ENCODE measurements at regions not wholly inside any gene's neighbourhood (a gene's known extent, or its start where the extent isn't known, plus 50 kb on each side); places are given as distances from the start of the nearest gene placed in this dataset.

GRCh38 chr3:28664123-28664522 is 315.5 kb upstream of the AZI2 start:
- H3K36me3 ChIP-seq (ENCODE audit: insufficient read depth, low read length) = no peaks in the 10 kb centered on the region
- H3K4me3 ChIP-seq (ENCODE audit: low read length) = no peak overlapping the region
- no peak overlapping the region for H2AFZ ChIP-seq (ENCODE audit: low read length)
- no peaks in the 10 kb centered on the region for H3K27me3 ChIP-seq (ENCODE audit: low read length)
- H3K9me3 ChIP-seq (ENCODE audit: low read length) = no peaks in the 10 kb centered on the region
- no peaks in the 10 kb centered on the region for H3K4me1 ChIP-seq (ENCODE audit: low read length)
- no peak overlapping the region for H3K27ac ChIP-seq (ENCODE audit: low read length)
- no peaks in the 10 kb centered on the region for H3K79me2 ChIP-seq (ENCODE audit: low read length)
- no peak overlapping the region for H3K4me2 ChIP-seq (ENCODE audit: low read depth, low read length, poor library complexity, severe bottlenecking)
- H3K9ac ChIP-seq (ENCODE audit: low read length) = no peak overlapping the region
- no peaks in the 10 kb centered on the region for H3K9me2 ChIP-seq (replicated peaks; ENCODE audit: insufficient read depth, low read length)
- H4K20me1 ChIP-seq (ENCODE audit: insufficient read depth, low read depth, low read length) = no peaks in the 10 kb centered on the region
- DNase-seq = no peak

- Histone ChIP-seq H3K4me1 (ENCODE audit: low read length) (no peaks in the 10 kb centered on the region), H3K9me2 (replicated peaks; ENCODE audit: insufficient read depth, low read length) (no peaks in the 10 kb centered on the region), H4K20me1 (ENCODE audit: insufficient read depth, low read depth, low read length) (no peaks in the 10 kb centered on the region), H3K4me2 (ENCODE audit: low read depth, low read length, poor library complexity, severe bottlenecking) (no peak overlapping the region), H3K9me3 (ENCODE audit: low read length) (no peaks in the 10 kb centered on the region), H3K79me2 (ENCODE audit: low read length) (no peaks in the 10 kb centered on the region), H2AFZ (ENCODE audit: low read length) (no peak overlapping the region), H3K27me3 (ENCODE audit: low read length) (no peaks in the 10 kb centered on the region), H3K27ac (ENCODE audit: low read length) (no peak overlapping the region), H3K9ac (ENCODE audit: low read length) (no peak overlapping the region), H3K36me3 (ENCODE audit: insufficient read depth, low read length) (no peaks in the 10 kb centered on the region), H3K4me3 (ENCODE audit: low read length) (no peak overlapping the region)
- peak; percentile 84 for DNase-seq
These were observed 319.3 kb upstream of the AZI2 start for GRCh38 chr3:28667646-28668621.

GRCh38 chr3:28669870-28670269 is 321.2 kb upstream of the AZI2 start:
- Histone ChIP-seq H3K27ac (ENCODE audit: low read length) (no peak overlapping the region), H3K27me3 (ENCODE audit: low read length) (no peaks in the 10 kb centered on the region), H2AFZ (ENCODE audit: low read length) (no peak overlapping the region), H3K9me2 (replicated peaks; ENCODE audit: insufficient read depth, low read length) (no peaks in the 10 kb centered on the region), H3K9me3 (ENCODE audit: low read length) (no peaks in the 10 kb centered on the region), H3K36me3 (ENCODE audit: insufficient read depth, low read length) (no peaks in the 10 kb centered on the region), H4K20me1 (ENCODE audit: insufficient read depth, low read depth, low read length) (no peaks in the 10 kb centered on the region), H3K4me3 (ENCODE audit: low read length) (no peak overlapping the region), H3K79me2 (ENCODE audit: low read length) (no peaks in the 10 kb centered on the region), H3K4me1 (ENCODE audit: low read length) (no peaks in the 10 kb centered on the region), H3K9ac (ENCODE audit: low read length) (no peak overlapping the region), H3K4me2 (ENCODE audit: low read depth, low read length, poor library complexity, severe bottlenecking) (no peak overlapping the region)
- DNase-seq = no peak

GRCh38 chr3:28672406-28672805 is 323.8 kb upstream of the AZI2 start:
- no peak overlapping the region for H3K9ac ChIP-seq (ENCODE audit: low read length)
- H3K4me1 ChIP-seq (ENCODE audit: low read length) = no peaks in the 10 kb centered on the region
- DNase-seq = no peak
- H3K4me3 ChIP-seq (ENCODE audit: low read length) = no peak overlapping the region
- H2AFZ ChIP-seq (ENCODE audit: low read length) = no peak overlapping the region
- H3K9me2 ChIP-seq (replicated peaks; ENCODE audit: insufficient read depth, low read length) = no peaks in the 10 kb centered on the region
- no peaks in the 10 kb centered on the region for H3K79me2 ChIP-seq (ENCODE audit: low read length)
- no peaks in the 10 kb centered on the region for H3K9me3 ChIP-seq (ENCODE audit: low read length)
- H4K20me1 ChIP-seq (ENCODE audit: insufficient read depth, low read depth, low read length) = no peaks in the 10 kb centered on the region
- no peak overlapping the region for H3K27ac ChIP-seq (ENCODE audit: low read length)
- H3K36me3 ChIP-seq (ENCODE audit: insufficient read depth, low read length) = no peaks in the 10 kb centered on the region
- H3K4me2 ChIP-seq (ENCODE audit: low read depth, low read length, poor library complexity, severe bottlenecking) = no peak overlapping the region
- H3K27me3 ChIP-seq (ENCODE audit: low read length) = no peaks in the 10 kb centered on the region

GRCh38 chr3:28673446-28673845 is 324.8 kb upstream of the AZI2 start:
- Histone ChIP-seq H3K36me3 (ENCODE audit: insufficient read depth, low read length) (no peaks in the 10 kb centered on the region), H3K27me3 (ENCODE audit: low read length) (no peaks in the 10 kb centered on the region), H2AFZ (ENCODE audit: low read length) (no peak overlapping the region), H3K4me3 (ENCODE audit: low read length) (no peak overlapping the region), H3K27ac (ENCODE audit: low read length) (no peak overlapping the region), H4K20me1 (ENCODE audit: insufficient read depth, low read depth, low read length) (no peaks in the 10 kb centered on the region), H3K9me2 (replicated peaks; ENCODE audit: insufficient read depth, low read length) (no peaks in the 10 kb centered on the region), H3K9ac (ENCODE audit: low read length) (no peak overlapping the region), H3K4me2 (ENCODE audit: low read depth, low read length, poor library complexity, severe bottlenecking) (no peak overlapping the region), H3K79me2 (ENCODE audit: low read length) (no peaks in the 10 kb centered on the region), H3K9me3 (ENCODE audit: low read length) (no peaks in the 10 kb centered on the region), H3K4me1 (ENCODE audit: low read length) (no peaks in the 10 kb centered on the region)
- no peak for DNase-seq

- H3K4me1 ChIP-seq (ENCODE audit: low read length) = no peaks in the 10 kb centered on the region
- H3K4me3 ChIP-seq (ENCODE audit: low read length) = no peak overlapping the region
- H3K27me3 ChIP-seq (ENCODE audit: low read length) = no peaks in the 10 kb centered on the region
- no peaks in the 10 kb centered on the region for H3K79me2 ChIP-seq (ENCODE audit: low read length)
- no peaks in the 10 kb centered on the region for H3K36me3 ChIP-seq (ENCODE audit: insufficient read depth, low read length)
- H3K4me2 ChIP-seq (ENCODE audit: low read depth, low read length, poor library complexity, severe bottlenecking) = no peak overlapping the region
- DNase-seq = no peak
- no peak overlapping the region for H3K27ac ChIP-seq (ENCODE audit: low read length)
- no peaks in the 10 kb centered on the region for H4K20me1 ChIP-seq (ENCODE audit: insufficient read depth, low read depth, low read length)
- no peak overlapping the region for H3K9ac ChIP-seq (ENCODE audit: low read length)
- H2AFZ ChIP-seq (ENCODE audit: low read length) = no peak overlapping the region
- no peaks in the 10 kb centered on the region for H3K9me2 ChIP-seq (replicated peaks; ENCODE audit: insufficient read depth, low read length)
- H3K9me3 ChIP-seq (ENCODE audit: low read length) = no peaks in the 10 kb centered on the region
These were observed 325.6 kb upstream of the AZI2 start for GRCh38 chr3:28674212-28674611.

GRCh38 chr3:28677581-28677980 is 329.0 kb upstream of the AZI2 start:
- H3K27me3 ChIP-seq (ENCODE audit: low read length) = no peaks in the 10 kb centered on the region
- H3K4me2 ChIP-seq (ENCODE audit: low read depth, low read length, poor library complexity, severe bottlenecking) = no peak overlapping the region
- H2AFZ ChIP-seq (ENCODE audit: low read length) = no peak overlapping the region
- no peaks in the 10 kb centered on the region for H3K4me1 ChIP-seq (ENCODE audit: low read length)
- no peak overlapping the region for H3K4me3 ChIP-seq (ENCODE audit: low read length)
- H3K27ac ChIP-seq (ENCODE audit: low read length) = no peak overlapping the region
- no peaks in the 10 kb centered on the region for H3K79me2 ChIP-seq (ENCODE audit: low read length)
- no peak overlapping the region for H3K9ac ChIP-seq (ENCODE audit: low read length)
- no peaks in the 10 kb centered on the region for H4K20me1 ChIP-seq (ENCODE audit: insufficient read depth, low read depth, low read length)
- no peak for DNase-seq
- H3K9me3 ChIP-seq (ENCODE audit: low read length) = no peaks in the 10 kb centered on the region
- H3K9me2 ChIP-seq (replicated peaks; ENCODE audit: insufficient read depth, low read length) = no peaks in the 10 kb centered on the region
- H3K36me3 ChIP-seq (ENCODE audit: insufficient read depth, low read length) = no peaks in the 10 kb centered on the region

GRCh38 chr3:28678086-28678485 is 329.5 kb upstream of the AZI2 start:
- H4K20me1 ChIP-seq (ENCODE audit: insufficient read depth, low read depth, low read length) = no peaks in the 10 kb centered on the region
- no peak overlapping the region for H3K27ac ChIP-seq (ENCODE audit: low read length)
- no peaks in the 10 kb centered on the region for H3K79me2 ChIP-seq (ENCODE audit: low read length)
- no peak overlapping the region for H2AFZ ChIP-seq (ENCODE audit: low read length)
- H3K4me2 ChIP-seq (ENCODE audit: low read depth, low read length, poor library complexity, severe bottlenecking) = no peak overlapping the region
- no peak overlapping the region for H3K4me3 ChIP-seq (ENCODE audit: low read length)
- H3K9ac ChIP-seq (ENCODE audit: low read length) = no peak overlapping the region
- no peaks in the 10 kb centered on the region for H3K36me3 ChIP-seq (ENCODE audit: insufficient read depth, low read length)
- no peaks in the 10 kb centered on the region for H3K4me1 ChIP-seq (ENCODE audit: low read length)
- H3K9me3 ChIP-seq (ENCODE audit: low read length) = no peaks in the 10 kb centered on the region
- no peaks in the 10 kb centered on the region for H3K27me3 ChIP-seq (ENCODE audit: low read length)
- no peaks in the 10 kb centered on the region for H3K9me2 ChIP-seq (replicated peaks; ENCODE audit: insufficient read depth, low read length)
- no peak for DNase-seq
